ENCODE measurements at regions not wholly inside any gene's neighbourhood (a gene's known extent, or its start where the extent isn't known, plus 50 kb on each side); places are given as distances from the start of the nearest gene placed in this dataset.

DNA sequence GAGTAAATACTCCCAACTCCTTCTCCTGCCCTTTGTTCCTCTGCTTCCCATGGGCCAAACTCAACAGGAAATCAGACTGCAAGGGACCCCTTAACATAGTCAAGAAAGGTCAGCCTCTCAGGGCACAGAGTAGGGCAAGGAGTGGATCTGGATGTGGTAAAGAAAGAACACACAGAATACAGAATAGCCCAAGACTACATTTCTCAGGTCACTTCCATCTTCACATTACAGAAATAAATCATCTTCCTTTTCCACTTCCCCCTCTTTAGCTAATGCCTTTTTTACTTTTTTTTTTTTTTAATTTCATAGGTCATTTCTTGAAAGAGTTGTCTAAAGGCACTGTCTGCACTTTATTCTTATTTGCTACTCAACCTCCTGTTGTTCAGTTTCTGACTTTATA is 558.3 kb downstream of the TNS1 start:
- intact Hi-C loops (cut with micrococcal nuclease; ENCODE audit: unreplicated experiment) (loop anchor here (2.0 to 10.0 kb wide), 2 partner anchors 222 to 360 kb away; no protein-coding TSS in a partner anchor), in situ Hi-C loops (cut with MboI) (no loop called here)
- no peak for ATAC-seq
- no TSS peak for BruUV-seq (replicated peaks)
- Histone ChIP-seq H3K36me3 (ENCODE audit: control insufficient read depth in 2 of 2, insufficient read depth in 2 of 2, low read length in 1 of 2) (no peaks in the 10 kb centered on the region), H2AFZ (ENCODE audit: control insufficient read depth, low read depth, low read length) (no peak overlapping the region), H3K27me3 (replicated peaks in 1 of 2; ENCODE audit: control insufficient read depth in 2 of 2, insufficient read depth in 2 of 2, low read length in 1 of 2) (no peaks in the 10 kb centered on the region), H4K20me1 (ENCODE audit: control insufficient read depth, insufficient read depth) (no peaks in the 10 kb centered on the region), H3K27ac (ENCODE audit: control insufficient read depth, insufficient read depth) (no peak overlapping the region), H3K4me3 (no peak overlapping the region), H3K4me2 (ENCODE audit: control insufficient read depth, insufficient read depth) (no peak overlapping the region), H3K4me1 (ENCODE audit: control insufficient read depth, insufficient read depth, low read length) (peaks cover 12% of the 10 kb centered on the region), H3K79me2 (ENCODE audit: control insufficient read depth, insufficient read depth, low read length) (no peaks in the 10 kb centered on the region), H3K9me3 (replicated peaks; ENCODE audit: control insufficient read depth, insufficient read depth, low read length) (no peaks in the 10 kb centered on the region; the same call in 2 of the 3 replicates), H3K9ac (ENCODE audit: control insufficient read depth, insufficient read depth, low read length) (no peak overlapping the region)
- ChIA-PET SMC1A (ENCODE audit: uncharacterized antibody, unreplicated experiment) (no interaction called here), RAD21 (ENCODE audit: unreplicated experiment) (no interaction called here), CTCF (interaction anchor here (1.2 kb wide), 1 partner anchor 20 kb away, joined by 3 read pairs; no protein-coding TSS in a partner anchor), POLR2A (no interaction called here)
- no peak for TF ChIP-seq KAT2A (conservative IDR thresholded peaks at IDR 0.05; ENCODE audit: control insufficient read depth, low read depth, low read length)
- no peak for TF ChIP-seq NR2C1 (IDR thresholded peaks at IDR 0.05)
- no peak for TF ChIP-seq GATAD2B (conservative IDR thresholded peaks at IDR 0.05; ENCODE audit: low read depth)
- TF ChIP-seq SIN3A (IDR thresholded peaks at IDR 0.05; ENCODE audit: low read depth, low read length) = no peak
- TF ChIP-seq GABPA (IDR thresholded peaks at IDR 0.05; ENCODE audit: low read depth) = no peak
- no peak for TF ChIP-seq MTA2 (IDR thresholded peaks at IDR 0.05; ENCODE audit: low read depth)
- TF ChIP-seq MEF2A (IDR thresholded peaks at IDR 0.05; ENCODE audit: insufficient read depth, low read depth, low read length) = no peak
- TF ChIP-seq, protein P1, sequence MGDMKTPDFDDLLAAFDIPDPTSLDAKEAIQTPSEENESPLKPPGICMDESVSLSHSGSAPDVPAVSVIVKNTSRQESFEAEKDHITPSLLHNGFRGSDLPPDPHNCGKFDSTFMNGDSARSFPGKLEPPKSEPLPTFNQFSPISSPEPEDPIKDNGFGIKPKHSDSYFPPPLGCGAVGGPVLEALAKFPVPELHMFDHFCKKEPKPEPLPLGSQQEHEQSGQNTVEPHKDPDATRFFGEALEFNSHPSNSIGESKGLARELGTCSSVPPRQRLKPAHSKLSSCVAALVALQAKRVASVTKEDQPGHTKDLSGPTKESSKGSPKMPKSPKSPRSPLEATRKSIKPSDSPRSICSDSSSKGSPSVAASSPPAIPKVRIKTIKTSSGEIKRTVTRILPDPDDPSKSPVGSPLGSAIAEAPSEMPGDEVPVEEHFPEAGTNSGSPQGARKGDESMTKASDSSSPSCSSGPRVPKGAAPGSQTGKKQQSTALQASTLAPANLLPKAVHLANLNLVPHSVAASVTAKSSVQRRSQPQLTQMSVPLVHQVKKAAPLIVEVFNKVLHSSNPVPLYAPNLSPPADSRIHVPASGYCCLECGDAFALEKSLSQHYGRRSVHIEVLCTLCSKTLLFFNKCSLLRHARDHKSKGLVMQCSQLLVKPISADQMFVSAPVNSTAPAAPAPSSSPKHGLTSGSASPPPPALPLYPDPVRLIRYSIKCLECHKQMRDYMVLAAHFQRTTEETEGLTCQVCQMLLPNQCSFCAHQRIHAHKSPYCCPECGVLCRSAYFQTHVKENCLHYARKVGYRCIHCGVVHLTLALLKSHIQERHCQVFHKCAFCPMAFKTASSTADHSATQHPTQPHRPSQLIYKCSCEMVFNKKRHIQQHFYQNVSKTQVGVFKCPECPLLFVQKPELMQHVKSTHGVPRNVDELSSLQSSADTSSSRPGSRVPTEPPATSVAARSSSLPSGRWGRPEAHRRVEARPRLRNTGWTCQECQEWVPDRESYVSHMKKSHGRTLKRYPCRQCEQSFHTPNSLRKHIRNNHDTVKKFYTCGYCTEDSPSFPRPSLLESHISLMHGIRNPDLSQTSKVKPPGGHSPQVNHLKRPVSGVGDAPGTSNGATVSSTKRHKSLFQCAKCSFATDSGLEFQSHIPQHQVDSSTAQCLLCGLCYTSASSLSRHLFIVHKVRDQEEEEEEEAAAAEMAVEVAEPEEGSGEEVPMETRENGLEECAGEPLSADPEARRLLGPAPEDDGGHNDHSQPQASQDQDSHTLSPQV (IDR thresholded peaks at IDR 0.05) = no peak
- TF ChIP-seq, protein P2, sequence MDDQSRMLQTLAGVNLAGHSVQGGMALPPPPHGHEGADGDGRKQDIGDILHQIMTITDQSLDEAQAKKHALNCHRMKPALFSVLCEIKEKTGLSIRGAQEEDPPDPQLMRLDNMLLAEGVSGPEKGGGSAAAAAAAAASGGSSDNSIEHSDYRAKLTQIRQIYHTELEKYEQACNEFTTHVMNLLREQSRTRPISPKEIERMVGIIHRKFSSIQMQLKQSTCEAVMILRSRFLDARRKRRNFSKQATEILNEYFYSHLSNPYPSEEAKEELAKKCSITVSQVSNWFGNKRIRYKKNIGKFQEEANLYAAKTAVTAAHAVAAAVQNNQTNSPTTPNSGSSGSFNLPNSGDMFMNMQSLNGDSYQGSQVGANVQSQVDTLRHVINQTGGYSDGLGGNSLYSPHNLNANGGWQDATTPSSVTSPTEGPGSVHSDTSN (IDR thresholded peaks at IDR 0.05; ENCODE audit: insufficient replicate concordance, low read depth, low read length) = no peak
- no peak for TF ChIP-seq EGR1 (IDR thresholded peaks at IDR 0.05; ENCODE audit: borderline replicate concordance in 1 of 2, low read depth in 2 of 2, low read length in 2 of 2)
- TF ChIP-seq NFIC (IDR thresholded peaks at IDR 0.05; ENCODE audit: low read depth, low read length) = no peak
- no peak for DNase-seq (ENCODE audit: low read depth, low spot score)
- FAIRE-seq = peak; percentile 7

All from GM12878 (cell line).